22Rv1 (cell line): ENCODE measurements at regions not wholly inside any gene's neighbourhood (a gene's known extent, or its start where the extent isn't known, plus 50 kb on each side); places are given as distances from the start of the nearest gene placed in this dataset.
"Not testable (repeated sequence)": the region's sequence is repeated elsewhere in the genome, so short reads cannot be mapped to it uniquely, and the experiment has no call there.

Source experiments
- H3K27ac ChIP-seq: fragments of 450-650 bp; 2 replicates; pipeline ENCODE4 v1.5.1; 2017
- ZFX ChIP-seq: fragments of 450-650 bp; IDR thresholded peaks from 2 replicates; pipeline ENCODE4 v1.6.1; 2017; ENCODE audit warnings: antibody characterized with exemption, borderline replicate concordance
- TF ChIP-seq, protein P1 (sequence below): fragments of 450-650 bp; IDR thresholded peaks from 2 replicates; pipeline ENCODE4 v1.5.1; 2017; ENCODE audit warnings: mild to moderate bottlenecking

DNA sequence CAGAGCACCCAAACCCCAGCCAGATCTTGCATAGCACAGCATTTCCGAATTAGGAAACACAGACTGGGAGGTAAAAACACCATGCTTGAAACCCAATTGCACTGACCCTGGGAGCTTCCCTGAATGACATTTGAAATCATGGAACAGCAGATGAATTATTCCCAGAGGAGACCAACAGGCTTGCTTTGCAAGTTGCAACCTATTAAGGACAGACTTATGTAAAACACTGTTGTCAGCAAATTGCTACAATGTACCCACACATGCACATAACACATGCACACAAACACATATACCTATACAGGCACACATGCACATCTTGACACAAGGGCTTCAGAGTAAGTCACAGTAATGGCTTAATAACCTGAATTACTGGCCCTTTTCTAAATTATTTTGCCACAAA lies 984.8 kb downstream of the DNAH5 start:
- H3K27ac ChIP-seq: no peak overlapping the region
- TF ChIP-seq ZFX: no peak
- TF ChIP-seq, protein P1, sequence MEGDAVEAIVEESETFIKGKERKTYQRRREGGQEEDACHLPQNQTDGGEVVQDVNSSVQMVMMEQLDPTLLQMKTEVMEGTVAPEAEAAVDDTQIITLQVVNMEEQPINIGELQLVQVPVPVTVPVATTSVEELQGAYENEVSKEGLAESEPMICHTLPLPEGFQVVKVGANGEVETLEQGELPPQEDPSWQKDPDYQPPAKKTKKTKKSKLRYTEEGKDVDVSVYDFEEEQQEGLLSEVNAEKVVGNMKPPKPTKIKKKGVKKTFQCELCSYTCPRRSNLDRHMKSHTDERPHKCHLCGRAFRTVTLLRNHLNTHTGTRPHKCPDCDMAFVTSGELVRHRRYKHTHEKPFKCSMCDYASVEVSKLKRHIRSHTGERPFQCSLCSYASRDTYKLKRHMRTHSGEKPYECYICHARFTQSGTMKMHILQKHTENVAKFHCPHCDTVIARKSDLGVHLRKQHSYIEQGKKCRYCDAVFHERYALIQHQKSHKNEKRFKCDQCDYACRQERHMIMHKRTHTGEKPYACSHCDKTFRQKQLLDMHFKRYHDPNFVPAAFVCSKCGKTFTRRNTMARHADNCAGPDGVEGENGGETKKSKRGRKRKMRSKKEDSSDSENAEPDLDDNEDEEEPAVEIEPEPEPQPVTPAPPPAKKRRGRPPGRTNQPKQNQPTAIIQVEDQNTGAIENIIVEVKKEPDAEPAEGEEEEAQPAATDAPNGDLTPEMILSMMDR: no peak

- no peak overlapping the region for H3K27ac ChIP-seq
- TF ChIP-seq, protein P1: no peak
- no peak for TF ChIP-seq ZFX
Observed at GRCh38 chr5:12952409-12952808, 992.1 kb downstream of the DNAH5 start.

- TF ChIP-seq, protein P1: no peak
- TF ChIP-seq ZFX: no peak
- no peak overlapping the region for H3K27ac ChIP-seq
Observed at GRCh38 chr5:12951846-12952245, 992.6 kb downstream of the DNAH5 start.

DNA sequence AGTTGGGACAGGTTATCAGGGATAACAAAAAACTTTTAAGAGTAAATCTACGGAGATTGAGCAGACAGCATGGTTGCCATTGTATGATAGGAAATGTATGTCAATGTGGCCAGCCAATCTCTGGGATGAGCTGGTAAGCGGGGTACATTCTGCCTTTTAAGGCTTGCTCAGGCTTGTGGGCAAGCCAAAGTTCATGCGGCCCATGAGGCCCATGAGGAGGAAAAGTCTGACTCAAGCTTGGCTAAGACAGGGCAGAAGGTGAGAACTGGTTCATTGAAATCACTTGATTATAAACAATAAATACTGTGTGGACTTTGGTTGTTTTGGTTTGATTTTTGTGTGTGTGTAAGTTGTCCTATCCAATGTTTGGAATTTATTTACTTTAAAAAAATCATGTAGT lies 997.1 kb downstream of the DNAH5 start:
- H3K27ac ChIP-seq: no peak overlapping the region
- no peak for TF ChIP-seq ZFX
- TF ChIP-seq, protein P1: no peak

GRCh38 chr5:12945477-12945876 lies 999.0 kb downstream of the DNAH5 start:
- TF ChIP-seq, protein P1: peak; percentile 41
- H3K27ac ChIP-seq: not testable (repeated sequence)

- TF ChIP-seq ZFX: no peak
- TF ChIP-seq, protein P1: no peak
- H3K27ac ChIP-seq: no peak overlapping the region
Observed at GRCh38 chr5:12936221-12936620, 1008.3 kb downstream of the DNAH5 start.

DNA sequence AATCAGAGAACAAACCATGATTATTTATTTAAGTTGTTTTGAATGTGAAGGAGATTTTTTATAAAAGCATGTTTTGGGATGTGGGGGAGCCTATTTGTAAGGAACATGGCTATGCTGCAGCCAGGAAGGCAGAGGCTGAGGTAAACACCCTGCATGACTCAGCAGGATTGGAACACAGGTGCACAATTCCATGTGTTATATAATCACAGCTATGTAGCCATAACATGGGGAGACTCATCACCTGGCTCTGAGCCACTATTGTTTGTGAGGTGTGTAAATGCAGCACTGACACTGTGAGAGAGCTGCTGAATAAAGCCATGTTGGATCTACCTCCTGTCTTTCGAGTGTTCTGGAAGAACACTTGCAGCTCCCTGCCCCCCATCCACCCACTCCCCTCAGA lies 1009.8 kb downstream of the DNAH5 start:
- H3K27ac ChIP-seq: no peak overlapping the region

More for the DNA sequence above, 1009.8 kb downstream of the DNAH5 start:
- TF ChIP-seq, protein P1: no peak
- no peak for TF ChIP-seq ZFX
